Keratinocyte (primary cell): ENCODE measurements at regions not wholly inside any gene's neighbourhood (a gene's known extent, or its start where the extent isn't known, plus 50 kb on each side); places are given as distances from the start of the nearest gene placed in this dataset.

Experiments
- DNase-seq: peaks from one replicate; pipeline ENCODE4 v3.0.0-alpha.2; 2011; ENCODE audit warnings: low read depth, missing footprints, low spot score
- FAIRE-seq: peaks from 2 replicates; lab custom pipeline; 2011; peaks lifted over from hg19 to GRCh38; lab: Jason Lieb, UNC
- H2AFZ ChIP-seq: 2 replicates; pipeline ENCODE4 v1.6.0; 2012; ENCODE audit warnings: low read length, control low read depth, inconsistent platforms; ENCODE audit not compliant: control insufficient read depth
- H3K27ac ChIP-seq: 2 replicates; pipeline ENCODE4 v1.5.1; 2011; ENCODE audit warnings: low read length; ENCODE audit not compliant: control insufficient read depth, insufficient read depth
- H3K27me3 ChIP-seq: 3 replicates; pipeline ENCODE4 v1.6.0; 2011; ENCODE audit warnings: low read length; ENCODE audit not compliant: control insufficient read depth, insufficient read depth; ENCODE audit errors: extremely low read depth
- H3K36me3 ChIP-seq, 2 experiments: 2 replicates in 1 of 2; 3 replicates in 1 of 2; pipeline ENCODE4 v1.5.1; 2011; ENCODE audit warnings: low read length in 2 of 2, mild to moderate bottlenecking in 1 of 2; ENCODE audit not compliant: control insufficient read depth in 2 of 2, insufficient read depth in 2 of 2; ENCODE audit errors: extremely low read depth in 1 of 2
- H3K4me1 ChIP-seq: 3 replicates; pipeline ENCODE4 v1.5.1; 2011; ENCODE audit warnings: low read length; ENCODE audit not compliant: control insufficient read depth, insufficient read depth; ENCODE audit errors: extremely low read depth
- H3K4me2 ChIP-seq: 3 replicates; pipeline ENCODE4 v1.6.0; 2011; ENCODE audit warnings: low read depth, low read length; ENCODE audit not compliant: control insufficient read depth, insufficient read depth; ENCODE audit errors: extremely low read depth
- H3K4me3 ChIP-seq, 3 experiments: fragments of 200-600 bp in 1 of 3; sonication (generic) in 1 of 3; 2 replicates in 2 of 3; 3 replicates in 1 of 3; pipeline ENCODE4 v1.5.1; 2011 to 2016; ENCODE audit warnings: low read length in 3 of 3, mild to moderate bottlenecking in 3 of 3, control low read depth in 2 of 3, inconsistent platforms in 1 of 3, low read depth in 1 of 3, mixed read lengths in 1 of 3, mixed run types in 1 of 3, moderate library complexity in 1 of 3; ENCODE audit not compliant: control insufficient read depth in 2 of 3, insufficient read depth in 2 of 3; ENCODE audit errors: extremely low read depth in 1 of 3
- H3K79me2 ChIP-seq: 2 replicates; pipeline ENCODE4 v1.6.0; 2012; ENCODE audit warnings: low read length; ENCODE audit not compliant: control insufficient read depth, insufficient read depth
- H3K9ac ChIP-seq: 3 replicates; pipeline ENCODE4 v1.6.0; 2011; ENCODE audit warnings: low read length; ENCODE audit not compliant: control insufficient read depth, insufficient read depth; ENCODE audit errors: extremely low read depth
- H3K9me1 ChIP-seq: 3 replicates; pipeline ENCODE4 v1.6.0; 2011; ENCODE audit warnings: low read length; ENCODE audit not compliant: control insufficient read depth, insufficient read depth; ENCODE audit errors: extremely low read depth
- H3K9me3 ChIP-seq: 2 replicates; pipeline ENCODE4 v1.5.1; 2012; ENCODE audit warnings: low read depth, low read length; ENCODE audit not compliant: control insufficient read depth
- H4K20me1 ChIP-seq: 3 replicates; pipeline ENCODE4 v1.6.0; 2011; ENCODE audit warnings: low read length; ENCODE audit not compliant: control insufficient read depth, insufficient read depth; ENCODE audit errors: extremely low read depth
- CTCF ChIP-seq, 3 experiments: IDR thresholded peaks in 1 of 3; conservative IDR thresholded peaks in 1 of 3; optimal IDR thresholded peaks in 1 of 3; 2 replicates in 2 of 3; 3 replicates in 1 of 3; pipeline versions ENCODE3 to v1.5.1; 2011; ENCODE audit warnings: low read length in 3 of 3, mild to moderate bottlenecking in 3 of 3, moderate library complexity in 2 of 3, control low read depth in 1 of 3, inconsistent platforms in 1 of 3; ENCODE audit not compliant: insufficient read depth in 2 of 3; ENCODE audit errors: extremely low read depth in 1 of 3
- EZH2 ChIP-seq: IDR thresholded peaks from one replicate; pipeline ENCODE4 v1.6.1; 2012; ENCODE audit warnings: inconsistent platforms, mild to moderate bottlenecking, low read length, moderate library complexity
- dilution Hi-C: fragments of 300-500 bp; cut with MboI; formaldehyde crosslinking; loops from one replicate; pipeline ENCODE4 v1.7.0; 2020; ENCODE audit warnings: low sequenced_read_pairs; ENCODE audit not compliant: extremely low pct_ligation_motif_present

DNA sequence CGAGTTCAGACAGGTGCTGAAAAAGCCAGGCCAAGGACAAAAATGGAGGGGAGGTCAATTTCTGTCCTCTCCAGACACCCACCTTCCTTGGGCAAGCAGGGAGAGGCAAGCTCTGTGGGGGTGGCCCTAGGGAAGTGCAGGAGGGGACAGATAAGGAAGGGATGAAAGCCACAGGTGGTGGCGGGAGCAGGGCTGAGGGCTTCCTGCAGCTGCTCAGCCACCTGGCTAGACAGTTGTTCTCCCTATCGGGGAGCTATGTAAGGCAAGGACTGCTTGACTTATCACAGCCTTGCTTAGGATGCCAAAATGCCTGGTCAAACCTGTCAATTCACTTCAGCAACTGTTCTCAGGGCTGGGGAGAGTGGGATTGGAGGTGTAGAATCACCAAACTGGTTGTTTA, 266.1 kb downstream of the ZSWIM6 start:
- Histone ChIP-seq H3K9ac (no peak overlapping the region), H3K4me1 (no peaks in the 10 kb centered on the region), H3K27me3 (peaks cover 6% of the 10 kb centered on the region), H3K4me3 (no peak overlapping the region), H3K9me1 (no peaks in the 10 kb centered on the region), H4K20me1 (no peaks in the 10 kb centered on the region), H3K27ac (no peak overlapping the region), H3K9me3 (no peaks in the 10 kb centered on the region), H2AFZ (no peak overlapping the region), H3K4me2 (no peak overlapping the region), H3K79me2 (no peaks in the 10 kb centered on the region), H3K36me3 (no peaks in the 10 kb centered on the region)
- dilution Hi-C loops = no loop called here
- FAIRE-seq (no peak), DNase-seq (no peak)
- no peak for TF ChIP-seq EZH2
- no peak for TF ChIP-seq CTCF (optimal IDR thresholded peaks at IDR 0.05 in 1 of 3, IDR thresholded peaks at IDR 0.05 in 1 of 3, conservative IDR thresholded peaks at IDR 0.05 in 1 of 3; ENCODE audit: extremely low read depth in 1 of 3, insufficient read depth in 2 of 3, low read length in 3 of 3)

GRCh38 chr5:61599370-61600122, 267.5 kb downstream of the ZSWIM6 start:
- Histone ChIP-seq H3K4me2 (no peak overlapping the region), H3K36me3 (no peaks in the 10 kb centered on the region), H3K9me3 (no peaks in the 10 kb centered on the region), H3K27me3 (peaks cover 2% of the 10 kb centered on the region), H3K27ac (no peak overlapping the region), H2AFZ (no peak overlapping the region), H3K4me1 (peaks cover 8% of the 10 kb centered on the region), H3K9me1 (no peaks in the 10 kb centered on the region), H3K9ac (no peak overlapping the region), H4K20me1 (no peaks in the 10 kb centered on the region), H3K79me2 (no peaks in the 10 kb centered on the region), H3K4me3 (no peak overlapping the region)
- DNase-seq (no peak), FAIRE-seq (no peak)
- TF ChIP-seq EZH2 (no peak), CTCF (optimal IDR thresholded peaks at IDR 0.05 in 1 of 3, IDR thresholded peaks at IDR 0.05 in 1 of 3, conservative IDR thresholded peaks at IDR 0.05 in 1 of 3; ENCODE audit: extremely low read depth in 1 of 3, insufficient read depth in 2 of 3, low read length in 3 of 3) (no peak)
- dilution Hi-C loops = no loop called here
